ENCODE measurements at regions not wholly inside any gene's neighbourhood (a gene's known extent, or its start where the extent isn't known, plus 50 kb on each side); places are given as distances from the start of the nearest gene placed in this dataset.

DNA sequence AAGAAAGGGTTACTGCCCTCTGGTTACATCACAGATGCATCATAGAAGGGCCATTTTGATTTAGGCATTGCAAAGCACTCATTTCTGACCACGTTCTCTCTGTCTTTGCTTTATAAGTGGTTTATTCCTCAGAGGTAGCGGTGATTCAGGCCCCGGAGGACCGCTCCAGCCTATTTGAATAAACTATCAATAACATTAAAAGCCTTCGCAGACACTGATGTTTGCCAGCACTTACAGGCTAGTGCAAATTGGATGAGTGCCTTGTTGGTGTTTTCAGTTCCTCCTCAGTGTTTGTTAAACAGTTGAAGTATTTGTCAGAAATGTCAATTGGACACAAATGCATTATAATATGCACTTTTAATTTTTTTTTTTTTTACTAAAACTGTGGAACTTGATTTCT is 120.2 kb downstream of the RXFP2 start:
- Histone ChIP-seq H3K56ac (ENCODE audit: insufficient read length, low read depth, low read length) (no peak overlapping the region), H2BK12ac (ENCODE audit: insufficient read length, low read depth, low read length) (no peak overlapping the region), H3K79me1 (ENCODE audit: insufficient read depth, low read depth, low read length, poor library complexity, severe bottlenecking) (no peaks in the 10 kb centered on the region), H3K4me2 (ENCODE audit: insufficient read depth, insufficient read length, low read length) (no peak overlapping the region), H3K27me3 (ENCODE audit: insufficient read depth, low read length) (no peaks in the 10 kb centered on the region), H3K23me2 (ENCODE audit: insufficient read length, low read depth, low read length, poor library complexity, severe bottlenecking) (no peaks in the 10 kb centered on the region), H3K9ac (ENCODE audit: extremely low read depth, insufficient read length, low read length) (no peak overlapping the region), H3K79me2 (ENCODE audit: insufficient read depth, low read length) (no peaks in the 10 kb centered on the region), H2BK5ac (ENCODE audit: insufficient read length, low read length) (no peak overlapping the region), H3K4me1 (ENCODE audit: insufficient read depth, low read length) (no peaks in the 10 kb centered on the region), H3K18ac (ENCODE audit: insufficient read length, low read depth, low read length) (no peak overlapping the region), H2AFZ (ENCODE audit: low read length) (no peak overlapping the region), H4K20me1 (ENCODE audit: control insufficient read depth, insufficient read depth, insufficient read length) (no peaks in the 10 kb centered on the region), H3K4ac (ENCODE audit: low read depth, low read length) (no peak overlapping the region), H2BK20ac (ENCODE audit: low read depth, low read length, poor library complexity, severe bottlenecking) (no peak overlapping the region), H4K5ac (ENCODE audit: insufficient read length, low read depth, low read length) (no peak overlapping the region), H3K9me3 (ENCODE audit: control insufficient read depth, low read depth, low read length) (no peaks in the 10 kb centered on the region), H3K27ac (ENCODE audit: insufficient read length, low read depth, low read length) (no peak overlapping the region), H3K23ac (ENCODE audit: insufficient read length, low read depth, low read length) (no peak overlapping the region), H3K14ac (ENCODE audit: insufficient read depth, low read length) (no peak overlapping the region), H2BK120ac (ENCODE audit: low read depth, low read length, poor library complexity, severe bottlenecking) (no peak overlapping the region), H3T11ph (ENCODE audit: low read length) (no peak overlapping the region), H4K91ac (ENCODE audit: insufficient read length, low read depth, low read length) (no peak overlapping the region), H2AK5ac (ENCODE audit: insufficient read length, low read length) (no peak overlapping the region), H4K8ac (replicated peaks; ENCODE audit: insufficient read length, low read depth, low read length) (no peak overlapping the region), H2BK15ac (ENCODE audit: low read depth, low read length) (no peak overlapping the region)
- Mint-ChIP-seq H3K27me3 (ENCODE audit: low read depth) (no peaks in the 10 kb centered on the region; the same call in 1 of the 2 replicates), H3K9me3 (no peaks in the 10 kb centered on the region), H3K4me1 (peaks cover 4 to 6% of the 10 kb centered on the region in 2 experiments), H3K27ac (no peak overlapping the region), H3K36me3 (ENCODE audit: insufficient read depth in 1 of 3, low read depth in 3 of 3) (no peaks in the 10 kb centered on the region), H3K4me3 (no peak overlapping the region)
- no peak for DNase-seq
- WGBS (ENCODE audit: extremely low coverage, insufficient read length, low lambda C conversion rate), result no CpG with 5 or more reads among the region's 5 CpGs
- TF ChIP-seq CTCF (conservative IDR thresholded peaks at IDR 0.05), result no peak
